IPS-NIHi11 (cell line): ENCODE measurements at regions not wholly inside any gene's neighbourhood (a gene's known extent, or its start where the extent isn't known, plus 50 kb on each side); places are given as distances from the start of the nearest gene placed in this dataset.

Experiments
- DNase-seq: peaks from one replicate; pipeline ENCODE4 v3.0.0; 2012; ENCODE audit warnings: mixed read lengths, low spot score

GRCh38 chr7:15916681-15917380 is 230.3 kb upstream of the MEOX2 start:
- DNase-seq = no peak

DNA sequence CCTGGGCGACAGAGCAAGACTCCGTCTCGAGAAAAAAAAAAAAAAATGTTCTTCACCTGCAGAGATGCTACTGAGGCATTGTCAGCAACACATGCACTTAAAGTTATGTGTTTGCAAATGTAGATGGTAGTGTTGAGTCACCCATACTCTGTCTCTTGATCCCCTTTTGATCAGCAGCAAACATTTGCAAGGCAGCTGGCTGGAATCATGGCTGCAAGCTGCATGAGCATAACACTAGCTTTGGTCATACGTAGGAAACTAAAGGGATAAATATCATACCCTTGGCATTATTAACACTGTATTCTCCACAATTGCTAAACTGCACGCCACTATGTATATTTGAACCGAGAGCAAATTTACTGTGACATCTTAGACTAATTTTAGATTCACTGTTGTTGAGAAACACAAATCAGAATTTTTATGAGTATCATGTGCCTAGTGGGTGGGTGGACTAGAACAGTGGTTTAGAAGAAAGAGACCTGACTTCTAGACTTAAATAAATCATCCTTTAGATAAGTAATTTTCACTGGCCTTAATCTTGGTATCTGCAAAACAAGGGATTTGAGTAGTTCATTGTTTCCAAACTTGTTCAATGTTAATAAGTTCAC is 229.3 kb upstream of the MEOX2 start:
- DNase-seq = no peak

- no peak for DNase-seq
These were observed 228.1 kb upstream of the MEOX2 start for GRCh38 chr7:15914611-15915010.

DNA sequence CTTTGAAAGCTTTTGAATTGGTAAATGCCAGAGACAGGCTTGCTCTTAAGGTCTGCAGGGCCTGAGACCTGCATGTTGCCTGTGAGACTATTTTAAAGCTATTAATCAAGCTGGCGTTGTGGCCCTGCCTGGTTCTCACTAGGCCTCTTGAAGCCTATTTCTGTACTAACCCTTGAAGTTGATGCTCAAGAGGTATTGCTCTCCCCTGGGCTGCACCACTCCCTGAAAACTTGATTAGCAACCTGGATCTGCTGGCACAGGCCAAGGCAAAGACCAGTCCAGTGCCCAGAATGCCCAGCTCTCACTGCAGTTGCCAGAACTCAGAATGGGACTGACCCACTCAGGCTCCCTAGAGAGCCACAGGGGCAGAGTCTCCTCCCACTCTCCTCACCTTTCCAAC is 220.0 kb upstream of the MEOX2 start:
- no peak for DNase-seq

DNA sequence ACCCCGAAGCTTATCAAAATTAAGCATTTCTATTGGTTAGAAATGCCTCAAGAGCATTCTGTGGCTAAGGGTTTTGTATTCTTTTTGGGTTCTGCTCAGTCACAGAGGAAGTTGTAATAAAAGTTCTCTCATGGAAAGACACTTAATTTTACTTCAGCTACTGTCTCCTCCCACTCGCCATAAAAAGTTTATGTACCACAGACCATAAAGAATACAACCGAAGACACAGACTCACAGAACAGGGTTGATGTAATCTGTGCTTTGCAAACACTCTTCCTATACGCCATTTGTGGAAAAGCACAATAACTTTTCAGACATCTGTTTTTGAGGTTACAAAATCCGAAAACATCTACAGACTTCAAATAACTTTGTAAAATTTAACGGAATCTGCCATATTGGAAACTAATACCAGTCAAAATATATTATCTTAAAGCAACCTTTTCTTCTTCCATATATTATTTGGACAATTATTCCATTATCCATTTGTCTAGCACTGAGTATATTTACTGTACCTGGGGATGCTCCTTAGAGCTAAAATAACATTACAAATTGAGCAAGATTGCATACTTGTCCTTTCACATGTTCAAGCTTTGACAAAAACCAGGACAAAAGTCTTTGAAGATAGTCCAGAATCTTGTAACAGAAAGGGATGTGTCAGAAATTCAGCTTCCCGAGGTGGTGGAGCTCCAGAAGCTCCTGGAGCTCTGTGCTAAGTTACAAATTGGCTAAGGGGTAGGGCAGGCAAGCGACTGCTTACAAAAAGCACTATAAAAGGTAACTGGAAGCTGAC is 219.0 kb upstream of the MEOX2 start:
- no peak for DNase-seq

DNA sequence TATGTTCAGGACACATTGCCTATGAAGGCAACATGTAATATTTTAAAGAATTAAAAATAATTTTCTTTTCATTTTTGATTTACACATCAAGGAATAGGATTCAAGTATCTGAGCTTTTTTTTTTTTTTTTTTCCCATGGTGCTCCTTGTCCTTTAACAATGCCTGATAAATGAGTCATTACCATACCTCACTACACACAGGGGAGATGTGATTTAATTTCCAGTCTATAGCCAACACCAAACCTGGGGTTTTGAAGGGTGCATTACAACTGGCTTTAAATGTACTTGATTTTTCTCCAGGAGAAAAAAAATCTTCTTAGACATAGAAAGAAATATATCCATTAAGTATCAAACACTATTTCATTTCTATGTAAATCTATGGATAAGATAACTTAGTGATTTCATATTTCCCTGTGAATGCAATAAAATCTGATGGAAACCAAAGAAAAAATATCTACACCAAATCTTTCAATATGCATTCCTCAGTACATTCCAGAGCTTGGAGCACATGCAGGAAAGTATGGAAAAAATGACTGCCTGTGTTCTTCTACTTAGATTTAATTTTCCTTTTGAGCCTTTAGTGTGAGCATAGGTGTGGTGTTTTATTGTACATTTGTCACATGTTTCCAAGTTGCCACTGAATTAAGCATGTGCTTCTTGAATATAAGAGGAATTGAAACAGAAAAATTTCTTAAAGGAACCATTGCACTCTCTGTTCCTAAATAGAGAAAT is 204.8 kb upstream of the MEOX2 start:
- DNase-seq = peak; percentile 13

GRCh38 chr7:15889507-15889906 is 203.0 kb upstream of the MEOX2 start:
- DNase-seq = peak; percentile 10

DNA sequence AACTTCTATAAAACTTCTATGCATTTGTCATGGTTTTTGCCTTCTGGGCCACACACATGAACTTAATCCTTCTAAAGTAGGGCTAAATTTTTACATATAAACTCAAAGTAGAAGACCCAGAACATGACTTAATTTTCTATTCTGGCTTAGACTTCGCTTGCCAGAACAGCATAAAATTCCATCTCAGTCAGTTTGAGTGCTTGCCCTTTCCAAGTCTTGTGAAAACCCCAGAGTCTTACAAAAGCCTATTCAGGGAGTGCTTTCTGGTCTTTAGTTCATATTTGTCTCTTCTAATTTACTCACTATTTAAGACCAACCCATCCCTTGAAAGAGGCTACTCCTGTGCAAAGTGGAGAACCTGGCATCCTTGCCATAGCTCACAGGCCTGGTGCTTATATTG is 201.6 kb upstream of the MEOX2 start:
- no peak for DNase-seq

DNA sequence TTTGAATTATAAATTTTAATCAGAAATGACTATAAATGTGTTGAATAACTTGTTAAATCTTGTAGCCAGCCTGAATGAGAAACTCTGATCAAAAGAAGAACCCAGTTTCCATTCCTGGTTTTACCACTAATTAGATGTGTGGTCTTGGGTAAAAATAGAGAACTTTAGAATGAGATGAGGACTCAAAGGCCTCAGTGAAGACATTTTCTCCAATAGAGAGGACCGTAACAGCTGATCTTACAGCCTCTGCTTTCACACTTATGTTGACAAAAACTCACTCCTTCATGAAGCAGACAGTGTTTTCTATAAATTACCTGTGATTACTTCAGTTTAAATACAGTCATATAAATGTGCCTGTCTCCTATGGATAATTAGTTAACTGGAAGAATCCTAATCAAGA is 200.1 kb upstream of the MEOX2 start:
- no peak for DNase-seq

- DNase-seq = no peak
These were observed 199.2 kb upstream of the MEOX2 start for GRCh38 chr7:15885678-15886077.

DNA sequence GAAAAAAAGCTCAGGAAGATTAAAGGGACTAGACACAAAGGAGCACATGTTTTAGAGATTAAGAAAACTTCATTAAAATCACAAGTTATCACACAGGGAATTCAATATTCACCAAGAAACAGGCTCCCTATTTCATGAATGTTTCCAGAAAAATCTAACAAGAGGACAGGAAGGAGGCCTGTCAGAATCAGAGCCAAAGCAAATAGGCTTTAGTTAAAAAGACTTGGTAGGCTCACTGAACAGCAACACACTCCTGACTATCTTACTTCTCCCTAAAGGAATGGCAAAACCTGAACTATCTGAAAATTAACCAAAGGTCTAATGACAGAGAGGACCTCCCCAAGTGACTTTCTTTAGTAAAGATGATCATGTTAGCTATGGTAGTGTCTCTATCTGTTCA is 188.3 kb upstream of the MEOX2 start:
- no peak for DNase-seq

GRCh38 chr7:15870347-15870746 is 183.9 kb upstream of the MEOX2 start:
- DNase-seq = no peak

- DNase-seq = no peak
These were observed 181.0 kb upstream of the MEOX2 start for GRCh38 chr7:15867441-15867840.

GRCh38 chr7:15866753-15867152 is 180.3 kb upstream of the MEOX2 start:
- no peak for DNase-seq

- DNase-seq = no peak
These were observed 178.1 kb upstream of the MEOX2 start for GRCh38 chr7:15864626-15864991.

DNA sequence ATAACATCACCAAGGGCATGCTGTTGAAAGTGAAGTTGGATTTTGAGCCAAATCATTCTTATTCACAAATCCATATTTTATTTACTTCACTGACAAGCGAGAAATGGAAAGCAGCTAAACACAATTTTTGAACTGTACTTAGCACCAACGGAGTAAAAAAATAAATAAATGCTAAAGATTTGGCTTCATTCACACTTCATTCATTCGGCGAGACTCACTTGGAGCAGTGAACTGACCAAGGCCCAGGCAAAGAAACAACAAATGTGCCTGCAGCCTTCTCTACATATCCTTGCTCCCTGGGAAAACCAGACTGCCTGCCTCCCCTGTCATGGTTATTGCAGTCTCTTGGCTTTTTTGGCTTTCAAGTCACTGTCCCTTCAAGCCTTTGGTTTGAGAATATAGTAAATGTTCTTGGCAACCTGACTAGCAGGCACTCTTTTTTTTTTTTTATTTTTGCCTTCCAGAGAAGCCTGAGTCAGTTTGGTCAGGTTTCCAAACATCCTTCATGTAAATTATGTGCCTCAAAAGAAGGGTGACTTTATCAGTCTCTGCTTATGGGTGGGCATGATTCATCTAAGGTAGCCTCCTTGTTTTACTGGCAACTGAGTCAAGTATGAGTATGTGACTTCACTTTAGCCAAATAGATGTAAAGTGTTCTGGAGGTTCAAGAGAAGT is 177.6 kb upstream of the MEOX2 start:
- DNase-seq = no peak

- DNase-seq = no peak
These were observed 176.3 kb upstream of the MEOX2 start for GRCh38 chr7:15862781-15863165.

DNA sequence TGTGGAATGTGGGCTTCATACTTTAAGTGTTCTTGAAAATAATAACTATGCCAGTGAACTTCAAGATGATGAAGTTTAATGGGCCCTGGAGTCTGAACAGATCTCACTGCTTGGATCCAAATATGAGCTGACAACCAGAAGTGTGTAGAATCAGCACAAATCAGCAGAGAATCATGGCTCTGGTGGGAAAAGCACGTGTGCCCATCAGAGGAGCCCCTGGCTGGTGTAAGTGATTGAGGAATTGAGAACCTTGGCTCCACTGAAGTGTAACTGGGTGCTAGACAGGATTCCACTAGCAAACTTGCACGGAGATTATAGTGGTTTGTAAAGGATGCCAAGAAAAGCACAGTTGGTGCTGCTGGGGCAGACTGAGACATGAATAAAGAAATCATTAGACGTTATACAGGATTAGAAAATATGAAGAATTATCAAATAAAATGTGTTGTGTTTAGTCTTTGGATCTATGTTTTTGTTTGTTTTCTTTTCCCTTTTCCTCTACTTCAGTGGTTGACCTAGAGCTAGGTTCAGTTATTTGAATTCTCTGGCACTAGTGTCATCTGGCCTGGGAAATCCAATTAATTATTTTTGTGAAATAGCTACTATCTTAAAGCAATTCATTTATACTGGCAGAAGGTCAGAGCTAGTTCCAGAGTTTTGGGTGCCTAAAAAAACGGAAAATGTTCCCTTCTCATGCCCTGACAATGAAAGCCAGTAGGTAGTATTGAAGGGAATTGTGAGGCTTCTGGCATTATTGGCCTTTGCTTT is 175.7 kb upstream of the MEOX2 start:
- no peak for DNase-seq

DNA sequence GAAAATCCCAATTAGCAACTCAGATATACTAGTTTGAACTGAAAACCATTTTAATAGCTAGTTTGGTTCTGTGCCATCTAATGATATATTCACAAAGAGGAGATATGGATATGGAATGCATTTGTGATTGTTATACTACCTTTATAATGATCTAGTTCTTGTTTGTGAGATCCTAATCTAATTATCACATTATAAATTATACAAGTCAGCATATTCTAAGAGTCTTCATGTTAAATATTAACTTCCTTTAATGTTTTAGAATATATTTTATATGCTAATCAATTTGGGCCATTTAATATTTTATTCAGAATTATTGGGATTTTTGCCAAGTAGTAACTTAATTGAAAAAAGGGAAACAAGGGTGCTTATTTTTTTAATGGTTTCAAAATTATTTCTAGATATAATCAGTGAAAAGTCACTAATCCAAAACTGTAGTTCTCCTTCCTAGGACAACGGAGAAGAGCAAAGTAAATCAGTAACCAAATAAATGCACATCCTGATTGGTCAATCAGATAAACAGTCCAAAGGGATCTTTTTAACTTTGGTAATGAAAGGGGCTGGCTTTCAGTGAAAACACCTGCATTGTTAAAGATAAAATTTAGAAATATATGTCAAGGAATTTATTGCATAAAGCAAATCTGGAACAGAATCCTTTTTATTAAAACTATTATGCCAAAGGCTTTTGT is 173.9 kb upstream of the MEOX2 start:
- DNase-seq = no peak

DNA sequence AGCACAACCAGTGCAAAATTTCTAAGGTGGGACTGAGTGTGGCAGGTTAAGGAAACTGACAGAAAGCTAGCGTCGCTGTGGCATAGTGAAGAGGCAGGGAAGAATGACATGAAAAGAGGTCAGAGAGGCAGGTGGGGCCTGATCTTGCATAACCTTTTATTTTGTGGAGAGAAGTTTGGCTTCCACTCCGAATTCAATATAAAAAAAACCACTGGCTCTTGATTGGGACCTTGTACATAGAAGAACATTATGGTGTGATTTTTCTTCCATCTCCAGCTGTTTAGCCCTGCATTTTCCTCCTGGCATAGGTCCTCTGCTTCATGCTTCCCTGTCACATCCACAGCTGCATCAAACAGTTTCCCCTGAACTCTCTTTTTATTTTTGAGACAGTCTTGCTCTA is 170.5 kb upstream of the MEOX2 start:
- DNase-seq = no peak

- no peak for DNase-seq
These were observed 169.8 kb upstream of the MEOX2 start for GRCh38 chr7:15856311-15856710.
